H1 (cell line): ENCODE measurements at regions not wholly inside any gene's neighbourhood (a gene's known extent, or its start where the extent isn't known, plus 50 kb on each side); places are given as distances from the start of the nearest gene placed in this dataset.

ENCODE experiments used
- CTCF ChIA-PET: fragments of 300-600 bp; sonication (Branson Sonifier 250); formaldehyde crosslinking; loops from one replicate; lab custom pipeline; 2021; ENCODE audit not compliant: partially characterized antibody; lab: Charles Lee
- POLR2A ChIA-PET: fragments of 300-600 bp; sonication (Branson Sonifier 250); formaldehyde crosslinking; loops from one replicate; lab custom pipeline; 2021; ENCODE audit warnings: inconsistent platforms; ENCODE audit not compliant: partially characterized antibody; lab: Charles Lee
- DNase-seq, 2 experiments: peaks; one replicate each; pipeline versions ENCODE4 v3.0.0 to v3.0.0-alpha.2; 2010 to 2022; ENCODE audit warnings: low spot score in 2 of 2, low read depth in 1 of 2, mixed read lengths in 1 of 2
- FAIRE-seq: peaks from 2 replicates; lab custom pipeline; 2011; peaks lifted over from hg19 to GRCh38; lab: Jason Lieb, UNC
- H2AFZ ChIP-seq: 2 replicates; pipeline ENCODE4 v1.8.1; 2012; ENCODE audit warnings: low read length, inconsistent platforms
- H2AK5ac ChIP-seq: 2 replicates; pipeline ENCODE4 v1.6.1; 2013; ENCODE audit warnings: low read depth, low read length
- H2BK120ac ChIP-seq: replicated peaks from 2 replicates; pipeline ENCODE3; 2013; ENCODE audit warnings: low read depth, low read length, inconsistent platforms
- H2BK12ac ChIP-seq: 2 replicates; pipeline ENCODE4 v1.6.1; 2013; ENCODE audit warnings: low read depth, low read length
- H2BK15ac ChIP-seq: 2 replicates; pipeline ENCODE4 v1.6.1; 2013; ENCODE audit warnings: low read length
- H2BK20ac ChIP-seq: 2 replicates; pipeline ENCODE4 v1.6.1; 2013; ENCODE audit warnings: low read length
- H2BK5ac ChIP-seq: 2 replicates; pipeline ENCODE4 v1.6.1; 2013; ENCODE audit warnings: low read depth, low read length
- H3K14ac ChIP-seq: 2 replicates; pipeline ENCODE4 v1.6.1; 2013; ENCODE audit warnings: inconsistent platforms; ENCODE audit not compliant: insufficient read length
- H3K18ac ChIP-seq: 2 replicates; pipeline ENCODE4 v1.6.1; 2013; ENCODE audit warnings: low read length; ENCODE audit errors: extremely low read depth
- H3K23ac ChIP-seq: 2 replicates; pipeline ENCODE4 v1.6.1; 2013; ENCODE audit warnings: inconsistent platforms; ENCODE audit not compliant: insufficient read length
- H3K23me2 ChIP-seq: 2 replicates; pipeline ENCODE4 v1.6.1; 2013; ENCODE audit warnings: low read depth, low read length
- H3K27ac ChIP-seq: 2 replicates; pipeline ENCODE4 v1.6.1; 2011; ENCODE audit warnings: low read depth, low read length, inconsistent platforms
- H3K27me3 ChIP-seq, 4 experiments: replicated peaks in 1 of 4; 1 replicate in 1 of 4; 2 replicates in 3 of 4; pipeline versions ENCODE4 v1.6.1 to v1.8.1; 2011 to 2013; ENCODE audit warnings: low read length in 3 of 4, mild to moderate bottlenecking in 3 of 4, inconsistent platforms in 2 of 4, mixed read lengths in 2 of 4, moderate library complexity in 1 of 4; ENCODE audit not compliant: control insufficient read depth in 3 of 4, insufficient read depth in 3 of 4; ENCODE audit errors: extremely low read depth in 1 of 4
- H3K36me3 ChIP-seq, 4 experiments: 2 replicates each; pipeline versions ENCODE4 v1.6.1 to v1.8.1; 2011 to 2013; ENCODE audit warnings: mild to moderate bottlenecking in 4 of 4, low read length in 3 of 4, moderate library complexity in 2 of 4, control low read depth in 1 of 4, inconsistent platforms in 1 of 4; ENCODE audit not compliant: insufficient read depth in 4 of 4, control insufficient read depth in 2 of 4
- H3K4ac ChIP-seq: replicated peaks from 2 replicates; pipeline ENCODE3; 2013; ENCODE audit warnings: low read length, low read depth, mixed read lengths, inconsistent platforms; ENCODE audit not compliant: insufficient read length
- H3K4me1 ChIP-seq, 4 experiments: replicated peaks in 1 of 4; 1 replicate in 1 of 4; 2 replicates in 3 of 4; pipeline versions ENCODE4 v1.6.1 to v1.8.1; 2011 to 2013; ENCODE audit warnings: low read length in 3 of 4, inconsistent platforms in 2 of 4, mixed read lengths in 1 of 4; ENCODE audit not compliant: insufficient read depth in 4 of 4, control insufficient read depth in 3 of 4
- H3K4me2 ChIP-seq, 2 experiments: 2 replicates each; pipeline versions ENCODE4 v1.6.1 to v1.8.1; 2011 to 2013; ENCODE audit warnings: low read depth in 2 of 2, low read length in 2 of 2, control low read depth in 1 of 2, inconsistent platforms in 1 of 2, mild to moderate bottlenecking in 1 of 2; ENCODE audit not compliant: insufficient read depth in 1 of 2
- H3K4me3 ChIP-seq, 4 experiments: fragments of 200-600, 300-600 bp in 1 of 4; sonication (generic), shearing (Covaris generic), sonication (Bioruptor Twin) in 1 of 4; 2 replicates each; pipeline versions ENCODE4 v1.5.1 to v1.8.1; 2011 to 2016; ENCODE audit warnings: low read length in 4 of 4, low read depth in 3 of 4, control low read depth in 2 of 4, inconsistent platforms in 2 of 4, mild to moderate bottlenecking in 2 of 4, mixed read lengths in 1 of 4, moderate library complexity in 1 of 4; ENCODE audit not compliant: insufficient read depth in 2 of 4; ENCODE audit errors: extremely low read depth in 1 of 4
- H3K56ac ChIP-seq: replicated peaks from 2 replicates; pipeline ENCODE3; 2013; ENCODE audit warnings: low read depth, mild to moderate bottlenecking, mixed read lengths, low read length, inconsistent platforms; ENCODE audit not compliant: insufficient read length
- H3K79me1 ChIP-seq: 2 replicates; pipeline ENCODE4 v1.6.1; 2013; ENCODE audit warnings: low read depth, low read length, control low read depth
- H3K79me2 ChIP-seq, 2 experiments: 2 replicates each; pipeline versions ENCODE4 v1.6.1 to v1.8.1; 2012 to 2013; ENCODE audit warnings: low read length in 2 of 2, mild to moderate bottlenecking in 2 of 2, inconsistent platforms in 1 of 2; ENCODE audit not compliant: insufficient read depth in 2 of 2, control insufficient read depth in 1 of 2
- H3K9ac ChIP-seq, 4 experiments: replicated peaks in 1 of 4; 1 replicate in 1 of 4; 2 replicates in 3 of 4; pipeline versions ENCODE4 v1.6.1 to v1.8.1; 2011 to 2013; ENCODE audit warnings: low read depth in 3 of 4, low read length in 3 of 4, control low read depth in 2 of 4, mild to moderate bottlenecking in 2 of 4, moderate library complexity in 2 of 4, inconsistent platforms in 1 of 4; ENCODE audit errors: extremely low read depth in 1 of 4
- H3K9me3 ChIP-seq, 2 experiments: 2 replicates each; pipeline versions ENCODE4 v1.6.1 to v1.8.1; 2012 to 2013; ENCODE audit warnings: mild to moderate bottlenecking in 2 of 2, moderate library complexity in 2 of 2, control low read depth in 1 of 2, inconsistent platforms in 1 of 2, low read depth in 1 of 2, low read length in 1 of 2, mixed read lengths in 1 of 2; ENCODE audit not compliant: insufficient read depth in 2 of 2
- H4K20me1 ChIP-seq, 2 experiments: replicated peaks in 1 of 2; 2 replicates each; pipeline versions ENCODE3 to v1.8.1; 2011 to 2013; ENCODE audit warnings: inconsistent platforms in 2 of 2, low read length in 2 of 2, mild to moderate bottlenecking in 1 of 2; ENCODE audit not compliant: insufficient read depth in 2 of 2, control insufficient read depth in 1 of 2
- H4K5ac ChIP-seq: 2 replicates; pipeline ENCODE4 v1.6.1; 2013; ENCODE audit warnings: low read length, low read depth, mixed read lengths, inconsistent platforms; ENCODE audit not compliant: insufficient read length
- H4K8ac ChIP-seq: 2 replicates; pipeline ENCODE4 v1.8.0; 2013; ENCODE audit warnings: mild to moderate bottlenecking, moderate library complexity, low read length, inconsistent platforms; ENCODE audit not compliant: insufficient read depth; ENCODE audit errors: extremely low read depth
- H4K91ac ChIP-seq: replicated peaks from 2 replicates; pipeline ENCODE3; 2013; ENCODE audit warnings: low read length, mixed read lengths, inconsistent platforms; ENCODE audit not compliant: insufficient read length
- CEBPB ChIP-seq: IDR thresholded peaks from 2 replicates; pipeline ENCODE4 v1.6.1; 2012; ENCODE audit warnings: low read depth, low read length
- GABPA ChIP-seq: IDR thresholded peaks from 2 replicates; pipeline ENCODE4 v1.6.1; 2011; ENCODE audit warnings: mild to moderate bottlenecking, low read length, moderate library complexity, borderline replicate concordance; ENCODE audit not compliant: insufficient read depth
- KDM5A ChIP-seq: fragments of 200-600 bp; IDR thresholded peaks from 2 replicates; pipeline ENCODE4 v1.7.1; 2012; ENCODE audit warnings: mild to moderate bottlenecking, low read length, inconsistent platforms, mixed read lengths
- PHF8 ChIP-seq: fragments of 200-600 bp; sonication (generic); conservative IDR thresholded peaks from 2 replicates; pipeline ENCODE4 v1.7.1; 2012; ENCODE audit warnings: low read depth, mild to moderate bottlenecking, inconsistent platforms, low read length, moderate library complexity
- RXRA ChIP-seq: IDR thresholded peaks from 2 replicates; pipeline ENCODE4 v1.6.1; 2011; ENCODE audit warnings: low read depth, mild to moderate bottlenecking, low read length, moderate library complexity; ENCODE audit not compliant: insufficient read depth
- TBP ChIP-seq: IDR thresholded peaks from 2 replicates; pipeline ENCODE4 v1.6.1; 2011; ENCODE audit warnings: low read depth, low read length, improper control_type of control experiment
- WGBS, 2 experiments: shearing (Covaris generic) in 1 of 2; methylation state at CpG; one replicate each; pipeline versions ENCODE4 v1.1.6 to v1.1.7; 2013 to 2015; ENCODE audit warnings: low lambda C conversion rate in 2 of 2, mixed read lengths in 2 of 2, inconsistent platforms in 1 of 2, low coverage in 1 of 2, missing lambda C conversion rate in 1 of 2; ENCODE audit not compliant: insufficient replicate concordance in 2 of 2, insufficient coverage in 1 of 2, insufficient read length in 1 of 2; ENCODE audit errors: extremely low coverage in 1 of 2, missing lambda C conversion rate in 1 of 2; 5-methylcytosine and 5-hydroxymethylcytosine counted together

DNA sequence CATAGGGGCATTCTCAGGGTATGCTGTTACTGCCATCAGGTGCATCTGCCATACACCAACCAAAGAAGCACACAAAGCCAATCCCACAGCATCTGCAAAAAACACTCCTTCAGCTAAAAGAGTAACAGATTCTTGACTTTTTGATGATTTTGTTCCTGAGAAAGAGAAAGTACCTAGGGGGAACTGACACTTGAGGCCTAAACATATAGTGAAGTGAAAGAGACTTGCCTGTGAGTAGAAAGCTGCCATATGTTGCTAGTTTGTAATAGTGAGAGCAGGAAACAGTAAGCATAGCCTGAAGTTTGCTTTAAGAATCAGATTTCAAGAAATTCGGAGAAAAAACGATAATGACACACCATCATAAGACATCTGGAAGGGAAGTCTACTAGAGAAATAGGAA is 97.9 kb upstream of the CTSC start:
- no peak overlapping the region for H2AFZ ChIP-seq
- no peak overlapping the region for H4K91ac ChIP-seq
- TF ChIP-seq GABPA (no peak), TBP (no peak), CEBPB (no peak), KDM5A (no peak), RXRA (no peak), PHF8 (no peak)
- no peaks in the 10 kb centered on the region for H3K79me2 ChIP-seq
- no peak overlapping the region for H2BK15ac ChIP-seq
- POLR2A ChIA-PET, result no interaction called here
- H2AK5ac ChIP-seq, result no peak overlapping the region
- H2BK20ac ChIP-seq, result no peak overlapping the region
- peaks cover 10 to 12% of the 10 kb centered on the region in 2 experiments; a peak in 3 of 4 replicates for H3K9me3 ChIP-seq
- no peak overlapping the region for H2BK5ac ChIP-seq
- H3K27me3 ChIP-seq, result peaks cover 0 to 1% (median 0%) of the 10 kb centered on the region in 4 experiments; a peak in 1 of 7 replicates
- H3K4me2 ChIP-seq, result no peak overlapping the region
- no peak overlapping the region for H3K4ac ChIP-seq
- H4K5ac ChIP-seq, result no peak overlapping the region
- H3K23ac ChIP-seq, result no peak overlapping the region
- no peak for DNase-seq
- H3K4me3 ChIP-seq, result no peak overlapping the region
- no peak overlapping the region for H3K14ac ChIP-seq
- H2BK120ac ChIP-seq, result no peak overlapping the region
- H3K27ac ChIP-seq, result no peak overlapping the region
- no peaks in the 10 kb centered on the region for H3K23me2 ChIP-seq
- WGBS, 2 experiments, result 97% methylated on average over 2 of the region's 2 CpGs; no CpG with 5 or more reads in 1 of the 2 experiments
- no peak overlapping the region for H2BK12ac ChIP-seq
- no peaks in the 10 kb centered on the region for H3K79me1 ChIP-seq
- H3K56ac ChIP-seq, result no peak overlapping the region
- H3K36me3 ChIP-seq, result no peaks in the 10 kb centered on the region
- CTCF ChIA-PET, result interaction anchor here (0.9 kb wide), 1 partner anchor 13 kb away, joined by 4 read pairs; no protein-coding TSS in a partner anchor
- no peak for FAIRE-seq
- H3K9ac ChIP-seq, result no peak overlapping the region
- no peaks in the 10 kb centered on the region for H3K4me1 ChIP-seq
- H3K18ac ChIP-seq, result no peak overlapping the region
- H4K20me1 ChIP-seq, result no peaks in the 10 kb centered on the region
- no peak overlapping the region for H4K8ac ChIP-seq
